Esophagus squamous epithelium (tissue), 5 donors: ENCODE measurements at regions not wholly inside any gene's neighbourhood (a gene's known extent, or its start where the extent isn't known, plus 50 kb on each side); places are given as distances from the start of the nearest gene placed in this dataset.

ENCODE experiments used
- DNase-seq: peaks from one replicate; lab custom pipeline; 2025; lab: John Stamatoyannopoulos, UW
- H3K27ac ChIP-seq, 4 donors: fragments of 200-600 bp; sonication (generic); one replicate each; pipeline ENCODE4 v1.5.1; 2016 to 2019; ENCODE audit warnings: mild to moderate bottlenecking in 1 of 4
- H3K27me3 ChIP-seq, 4 donors: fragments of 200-600 bp; sonication (generic); 1 replicate in 3 of 4; 2 replicates in 1 of 4; pipeline versions ENCODE4 v1.5.1 to v1.6.0; 2017 to 2021; ENCODE audit warnings: antibody characterized with exemption in 1 of 4
- H3K36me3 ChIP-seq, 3 donors: fragments of 200-600 bp; sonication (generic); one replicate each; pipeline ENCODE4 v1.5.1; 2016 to 2019
- H3K4me1 ChIP-seq, 3 donors: fragments of 200-600 bp; sonication (generic); one replicate each; pipeline ENCODE4 v1.5.1; 2017 to 2019
- H3K4me3 ChIP-seq, 4 donors: fragments of 200-600 bp; sonication (generic); 1 replicate in 3 of 4; 2 replicates in 1 of 4; pipeline ENCODE4 v1.5.1; 2016 to 2019; ENCODE audit warnings: mild to moderate bottlenecking in 2 of 4, moderate library complexity in 1 of 4
- H3K9me3 ChIP-seq, 3 donors: fragments of 200-600 bp; sonication (generic); one replicate each; pipeline ENCODE4 v1.5.1; 2016 to 2019
- POLR2A ChIP-seq, 4 donors: fragments of 450-650 bp; IDR thresholded peaks; one replicate each; pipeline ENCODE4 v1.6.1; 2017; ENCODE audit warnings: antibody characterized with exemption in 4 of 4, mild to moderate bottlenecking in 4 of 4, moderate library complexity in 3 of 4
- WGBS, 2 donors: methylation state at CpG; one replicate each; pipeline ENCODE4 v1.1.5; 2018; 5-methylcytosine and 5-hydroxymethylcytosine counted together
- intact Hi-C: fragments of 100-400 bp; cut with DNase I; formaldehyde crosslinking; loops from one replicate; pipeline ENCODE4 v1.15.0; 2022
- TF ChIP-seq, protein P1 (sequence below), 6 experiments: fragments of 450-650 bp in 4 of 6; fragments of 200-600 bp in 2 of 6; sonication (generic) in 2 of 6; IDR thresholded peaks; one replicate each; pipeline ENCODE4 v1.5.1; 2016 to 2019; ENCODE audit warnings: antibody characterized with exemption in 6 of 6, mild to moderate bottlenecking in 4 of 6, moderate library complexity in 4 of 6
- donor health status: DM: yes; HTN: yes; CAD: no.

DNA sequence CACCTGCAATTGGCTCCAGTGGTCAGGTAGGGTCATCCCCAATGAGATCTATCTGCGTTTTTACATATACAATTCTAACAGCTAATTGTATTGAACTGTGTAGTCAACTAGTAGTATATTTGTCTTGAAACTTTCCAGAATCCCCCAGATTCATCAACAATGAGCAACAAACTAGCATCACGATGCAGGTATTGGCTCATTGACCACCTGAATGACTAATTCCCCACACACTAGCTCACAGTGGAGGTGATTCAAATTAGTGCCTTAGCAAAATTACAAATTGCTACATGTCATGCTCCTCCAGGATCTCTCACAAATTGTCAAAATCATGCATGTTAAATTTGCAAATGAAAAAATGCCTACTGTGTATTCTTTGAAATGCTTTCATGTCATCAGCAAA lies 62.8 kb upstream of the MPHOSPH6 start:
- DNase-seq = no peak
- H3K27me3 ChIP-seq = no peaks in the 10 kb centered on the region
- no peaks in the 10 kb centered on the region for H3K9me3 ChIP-seq
- intact Hi-C loops = no loop called here
- H3K36me3 ChIP-seq = no peaks in the 10 kb centered on the region
- TF ChIP-seq POLR2A (IDR thresholded peaks at IDR 0.05) = no peak
- TF ChIP-seq, protein P1, sequence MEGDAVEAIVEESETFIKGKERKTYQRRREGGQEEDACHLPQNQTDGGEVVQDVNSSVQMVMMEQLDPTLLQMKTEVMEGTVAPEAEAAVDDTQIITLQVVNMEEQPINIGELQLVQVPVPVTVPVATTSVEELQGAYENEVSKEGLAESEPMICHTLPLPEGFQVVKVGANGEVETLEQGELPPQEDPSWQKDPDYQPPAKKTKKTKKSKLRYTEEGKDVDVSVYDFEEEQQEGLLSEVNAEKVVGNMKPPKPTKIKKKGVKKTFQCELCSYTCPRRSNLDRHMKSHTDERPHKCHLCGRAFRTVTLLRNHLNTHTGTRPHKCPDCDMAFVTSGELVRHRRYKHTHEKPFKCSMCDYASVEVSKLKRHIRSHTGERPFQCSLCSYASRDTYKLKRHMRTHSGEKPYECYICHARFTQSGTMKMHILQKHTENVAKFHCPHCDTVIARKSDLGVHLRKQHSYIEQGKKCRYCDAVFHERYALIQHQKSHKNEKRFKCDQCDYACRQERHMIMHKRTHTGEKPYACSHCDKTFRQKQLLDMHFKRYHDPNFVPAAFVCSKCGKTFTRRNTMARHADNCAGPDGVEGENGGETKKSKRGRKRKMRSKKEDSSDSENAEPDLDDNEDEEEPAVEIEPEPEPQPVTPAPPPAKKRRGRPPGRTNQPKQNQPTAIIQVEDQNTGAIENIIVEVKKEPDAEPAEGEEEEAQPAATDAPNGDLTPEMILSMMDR (IDR thresholded peaks at IDR 0.05) = no peak
- 46 to 59% methylated on average over 2 of the region's 2 CpGs for WGBS, 2 donors
- H3K4me3 ChIP-seq = no peak overlapping the region
- peaks cover 0 to 11% (median 0%) of the 10 kb centered on the region in 3 donors for H3K4me1 ChIP-seq
- H3K27ac ChIP-seq = no peak overlapping the region

DNA sequence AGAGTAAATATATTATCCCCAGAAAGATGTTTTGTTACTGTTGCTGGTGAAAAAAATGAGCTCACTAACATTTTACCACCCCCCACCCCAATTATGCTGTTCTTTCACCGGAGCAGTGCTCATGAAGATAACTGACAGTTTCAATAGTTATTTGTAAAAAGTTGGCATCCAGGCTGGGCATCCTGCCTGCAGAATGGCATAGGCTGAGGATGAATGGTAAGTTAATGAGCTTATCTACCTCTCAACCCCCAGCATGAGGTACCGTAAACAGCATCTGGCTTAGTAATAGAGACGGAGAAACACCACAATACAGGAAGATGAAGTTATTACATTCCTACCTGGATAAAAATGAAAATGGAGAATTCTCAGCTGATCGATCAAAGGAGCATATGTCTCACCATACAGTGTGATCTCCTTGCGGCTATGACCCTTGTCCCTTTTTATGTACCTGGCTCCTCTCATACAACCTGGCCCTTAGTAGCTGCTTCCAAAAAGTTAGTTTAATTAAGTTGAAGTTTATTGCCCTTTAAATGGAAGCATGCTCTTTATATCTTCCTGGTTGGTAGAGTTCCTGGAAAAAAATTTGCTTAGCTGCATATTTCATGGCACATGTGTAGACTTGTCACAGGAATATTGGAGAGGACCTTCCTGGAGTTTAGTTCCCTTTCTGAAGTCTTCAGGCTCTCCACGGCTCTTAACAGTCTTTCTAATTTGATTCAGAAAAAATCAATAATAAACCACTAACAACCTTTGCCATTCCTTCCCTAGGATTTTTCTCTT lies 61.2 kb upstream of the MPHOSPH6 start:
- Histone ChIP-seq H3K27ac (no peak overlapping the region), H3K4me3 (no peak overlapping the region), H3K9me3 (no peaks in the 10 kb centered on the region), H3K27me3 (no peaks in the 10 kb centered on the region), H3K4me1 (peaks cover 0 to 11% (median 0%) of the 10 kb centered on the region in 3 donors), H3K36me3 (no peaks in the 10 kb centered on the region)
- 59% methylated on average over 6 of the region's 6 CpGs for WGBS, 2 donors
- TF ChIP-seq POLR2A (IDR thresholded peaks at IDR 0.05) = no peak
- TF ChIP-seq, protein P1 (IDR thresholded peaks at IDR 0.05) = no peak
- no peak for DNase-seq
- intact Hi-C loops = no loop called here

DNA sequence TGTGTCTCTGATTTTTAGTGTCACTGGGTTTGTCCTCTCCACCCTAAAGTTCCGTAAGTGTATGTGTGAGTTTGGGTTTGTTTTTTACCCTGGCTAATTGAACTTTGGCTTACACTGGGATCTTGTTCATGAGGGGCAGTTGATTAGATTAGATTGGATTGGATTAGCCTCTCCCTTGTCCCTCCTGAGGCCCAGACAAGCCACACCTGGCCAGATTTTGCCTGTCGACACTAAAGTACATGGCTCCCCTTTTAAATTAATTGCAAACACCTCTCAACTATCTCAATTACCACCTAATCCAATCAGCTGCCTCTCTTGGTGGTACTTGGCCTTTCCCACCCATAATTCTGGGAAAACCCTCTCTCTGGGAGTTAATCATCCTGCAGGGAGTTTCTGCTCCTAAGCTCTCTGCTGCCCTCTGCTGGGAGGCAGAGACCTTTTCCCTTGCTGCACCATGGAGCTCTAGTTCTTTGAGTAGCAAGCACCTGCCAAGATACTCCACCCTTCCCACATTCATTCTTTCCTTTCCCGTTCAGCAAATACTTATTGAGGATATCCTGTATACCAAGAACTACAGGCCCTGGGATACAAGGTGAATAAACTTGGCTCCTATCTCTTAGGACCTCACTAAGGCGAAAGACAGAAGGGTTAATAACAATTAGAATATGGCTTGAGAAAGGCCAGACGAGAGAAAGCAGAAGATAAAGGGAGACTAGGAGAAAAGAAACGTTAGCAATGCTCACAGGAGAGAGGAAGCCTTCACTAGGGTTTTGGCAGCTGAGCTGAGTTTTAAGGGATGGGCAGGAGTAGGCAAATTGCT lies 60.0 kb upstream of the MPHOSPH6 start:
- DNase-seq = no peak
- H3K4me1 ChIP-seq = peaks cover 0 to 11% (median 0%) of the 10 kb centered on the region in 3 donors

DNA sequence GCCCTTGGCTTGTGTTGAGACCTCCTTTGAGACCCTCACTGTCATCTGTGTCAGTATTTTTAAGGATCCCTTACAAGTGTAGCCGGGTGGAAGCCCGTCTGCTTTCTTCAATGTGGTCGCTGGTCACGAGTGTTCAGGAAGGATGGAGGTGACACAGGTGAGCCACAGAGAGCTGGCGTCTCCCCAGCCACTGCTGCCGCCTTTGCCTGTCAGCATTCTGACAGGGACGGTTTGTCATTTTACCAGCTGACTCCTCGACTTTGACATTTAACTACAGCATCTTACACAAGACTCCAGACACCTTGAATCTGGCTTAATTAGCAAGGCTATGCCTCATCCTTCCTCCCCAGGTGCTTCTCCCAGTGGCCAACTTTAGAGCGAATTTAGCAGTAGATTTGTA lies 56.3 kb upstream of the MPHOSPH6 start:
- Histone ChIP-seq H3K27me3 (no peaks in the 10 kb centered on the region), H3K36me3 (no peaks in the 10 kb centered on the region), H3K4me3 (no peak overlapping the region), H3K9me3 (no peaks in the 10 kb centered on the region), H3K4me1 (peaks cover 0 to 5% (median 0%) of the 10 kb centered on the region in 3 donors), H3K27ac (no peak overlapping the region)
- TF ChIP-seq, protein P1 (IDR thresholded peaks at IDR 0.05) = no peak
- no peak for TF ChIP-seq POLR2A (IDR thresholded peaks at IDR 0.05)
- DNase-seq = no peak
- intact Hi-C loops = loop anchor here (5.0 kb wide), 1 partner anchor 194 kb away; no protein-coding TSS in a partner anchor
- 64 to 90% methylated on average over 9 of the region's 9 CpGs for WGBS, 2 donors

More for the DNA sequence above, 60.0 kb upstream of the MPHOSPH6 start:
- 53% methylated on average over 6 of the region's 6 CpGs for WGBS, 2 donors
- no peaks in the 10 kb centered on the region for H3K9me3 ChIP-seq
- intact Hi-C loops = loop anchor here (5.0 kb wide), 1 partner anchor 198 kb away; no protein-coding TSS in a partner anchor
- H3K36me3 ChIP-seq = no peaks in the 10 kb centered on the region
- H3K27me3 ChIP-seq = no peaks in the 10 kb centered on the region
- H3K4me3 ChIP-seq = no peak overlapping the region
- no peak overlapping the region for H3K27ac ChIP-seq
- no peak for TF ChIP-seq POLR2A (IDR thresholded peaks at IDR 0.05)
- TF ChIP-seq, protein P1 (IDR thresholded peaks at IDR 0.05) = peak; percentile 64 to 92 (median 90)
